ENCODE measurements at regions not wholly inside any gene's neighbourhood (a gene's known extent, or its start where the extent isn't known, plus 50 kb on each side); places are given as distances from the start of the nearest gene placed in this dataset.

GRCh38 chrX:42485601-42486000, 292.4 kb downstream of the PPP1R2C start:
- Mint-ChIP-seq H3K36me3 (no peaks in the 10 kb centered on the region), H3K9me3 (no peaks in the 10 kb centered on the region), H3K27me3 (ENCODE audit: low read depth) (no peaks in the 10 kb centered on the region; the same call in 1 of the 2 replicates), H3K27ac (no peak overlapping the region), H3K4me1 (no peaks in the 10 kb centered on the region), H3K4me3 (no peak overlapping the region)
- DNase-seq (ENCODE audit: low spot score) (no peak), ATAC-seq (no peak)
- CTCF ChIA-PET: no interaction called here
- TF ChIP-seq ZNF671 (CRISPR knock-in tag; IDR thresholded peaks at IDR 0.05) (no peak), SOX15 (CRISPR knock-in tag; IDR thresholded peaks at IDR 0.05) (no peak), USF1 (CRISPR knock-in tag; IDR thresholded peaks at IDR 0.05) (no peak), TP53 (CRISPR knock-in tag; IDR thresholded peaks at IDR 0.05) (no peak), CBFB (CRISPR knock-in tag; IDR thresholded peaks at IDR 0.05; ENCODE audit: low read depth) (no peak), HMGA2 (CRISPR knock-in tag; IDR thresholded peaks at IDR 0.05) (no peak), RORB (CRISPR knock-in tag; IDR thresholded peaks at IDR 0.05) (no peak), ZNF317 (CRISPR knock-in tag; IDR thresholded peaks at IDR 0.05; ENCODE audit: borderline replicate concordance, low read depth) (no peak)
- POLR2A ChIA-PET: no interaction called here

GRCh38 chrX:42484233-42484632, 293.7 kb downstream of the PPP1R2C start:
- Mint-ChIP-seq H3K27ac (no peak overlapping the region), H3K4me1 (no peaks in the 10 kb centered on the region), H3K4me3 (no peak overlapping the region), H3K9me3 (no peaks in the 10 kb centered on the region), H3K36me3 (no peaks in the 10 kb centered on the region), H3K27me3 (ENCODE audit: low read depth) (no peaks in the 10 kb centered on the region; the same call in 1 of the 2 replicates)
- POLR2A ChIA-PET: no interaction called here
- CTCF ChIA-PET: no interaction called here
- no peak for DNase-seq (ENCODE audit: low spot score)
- ATAC-seq: no peak
- no peak for TF ChIP-seq EMX1 (CRISPR knock-in tag; IDR thresholded peaks at IDR 0.05)

GRCh38 chrX:42477396-42477795, 300.6 kb downstream of the PPP1R2C start:
- Mint-ChIP-seq H3K36me3 (peaks cover 13% of the 10 kb centered on the region), H3K27ac (no peak overlapping the region), H3K27me3 (ENCODE audit: low read depth) (no peaks in the 10 kb centered on the region), H3K9me3 (peaks cover 5% of the 10 kb centered on the region), H3K4me3 (no peak overlapping the region), H3K4me1 (no peaks in the 10 kb centered on the region)
- CTCF ChIA-PET: no interaction called here
- POLR2A ChIA-PET: no interaction called here
- DNase-seq (ENCODE audit: low spot score) (no peak), ATAC-seq (no peak)
- TF ChIP-seq USF1 (CRISPR knock-in tag; IDR thresholded peaks at IDR 0.05): no peak
- no peak for TF ChIP-seq AR (CRISPR knock-in tag; IDR thresholded peaks at IDR 0.05)
- TF ChIP-seq CREB1 (CRISPR knock-in tag; IDR thresholded peaks at IDR 0.05): no peak
- TF ChIP-seq ELF4 (CRISPR knock-in tag; IDR thresholded peaks at IDR 0.05; ENCODE audit: low read depth): no peak
- no peak for TF ChIP-seq PRRX2 (CRISPR knock-in tag; IDR thresholded peaks at IDR 0.05)
- TF ChIP-seq ARID4B (CRISPR knock-in tag; IDR thresholded peaks at IDR 0.05; ENCODE audit: borderline replicate concordance): no peak
- no peak for TF ChIP-seq TCF7 (CRISPR knock-in tag; IDR thresholded peaks at IDR 0.05; ENCODE audit: low read depth)
- no peak for TF ChIP-seq RORB (CRISPR knock-in tag; IDR thresholded peaks at IDR 0.05)
- TF ChIP-seq OVOL2 (CRISPR knock-in tag; IDR thresholded peaks at IDR 0.05; ENCODE audit: borderline replicate concordance): no peak
- TF ChIP-seq ZNF219 (CRISPR knock-in tag; IDR thresholded peaks at IDR 0.05; ENCODE audit: borderline replicate concordance): no peak
- TF ChIP-seq ZNF232 (CRISPR knock-in tag; IDR thresholded peaks at IDR 0.05): no peak
- no peak for TF ChIP-seq ZNF138 (CRISPR knock-in tag; conservative IDR thresholded peaks at IDR 0.05)

Measured in WTC11 (cell line).